T-helper 2 cell treated with Interferon-gamma antibody and Interleukin-4, amounts not matched to agents 5 μg/mL and 100 μg/mL, for 36 hours (primary cell): ENCODE measurements at regions not wholly inside any gene's neighbourhood (a gene's known extent, or its start where the extent isn't known, plus 50 kb on each side); places are given as distances from the start of the nearest gene placed in this dataset.

Experiments
- DNase-seq: peaks from one replicate; pipeline ENCODE4 v3.0.0; 2021; ENCODE audit warnings: low spot score
- H3K27ac Mint-ChIP-seq: one replicate; pipeline ENCODE4 v1.8.0; 2021; ENCODE audit warnings: mild to moderate bottlenecking, mixed read lengths
- H3K27me3 Mint-ChIP-seq: one replicate; pipeline ENCODE4 v1.8.0; 2021; ENCODE audit warnings: low read depth, mixed read lengths
- H3K36me3 Mint-ChIP-seq: one replicate; pipeline ENCODE4 v1.8.0; 2021; ENCODE audit warnings: low read depth, mixed read lengths
- H3K4me1 Mint-ChIP-seq: one replicate; pipeline ENCODE4 v1.8.0; 2021; ENCODE audit warnings: low read depth, mixed read lengths
- H3K4me3 Mint-ChIP-seq: one replicate; pipeline ENCODE4 v1.8.0; 2022; ENCODE audit warnings: mild to moderate bottlenecking, moderate library complexity, mixed read lengths
- H3K9me3 Mint-ChIP-seq: one replicate; pipeline ENCODE4 v1.8.0; 2021; ENCODE audit warnings: mixed read lengths

- H3K27ac Mint-ChIP-seq: no peak overlapping the region
- H3K4me1 Mint-ChIP-seq: no peaks in the 10 kb centered on the region
- peaks cover 3% of the 10 kb centered on the region for H3K9me3 Mint-ChIP-seq
- no peak overlapping the region for H3K4me3 Mint-ChIP-seq
- no peaks in the 10 kb centered on the region for H3K36me3 Mint-ChIP-seq
- DNase-seq: no peak
- no peaks in the 10 kb centered on the region for H3K27me3 Mint-ChIP-seq
Measured at GRCh38 chr4:126572264-126572663, 1060.5 kb upstream of the INTU start.

GRCh38 chr4:126582737-126583136 lies 1050.0 kb upstream of the INTU start:
- peaks cover 26% of the 10 kb centered on the region for H3K9me3 Mint-ChIP-seq
- no peaks in the 10 kb centered on the region for H3K4me1 Mint-ChIP-seq

DNA sequence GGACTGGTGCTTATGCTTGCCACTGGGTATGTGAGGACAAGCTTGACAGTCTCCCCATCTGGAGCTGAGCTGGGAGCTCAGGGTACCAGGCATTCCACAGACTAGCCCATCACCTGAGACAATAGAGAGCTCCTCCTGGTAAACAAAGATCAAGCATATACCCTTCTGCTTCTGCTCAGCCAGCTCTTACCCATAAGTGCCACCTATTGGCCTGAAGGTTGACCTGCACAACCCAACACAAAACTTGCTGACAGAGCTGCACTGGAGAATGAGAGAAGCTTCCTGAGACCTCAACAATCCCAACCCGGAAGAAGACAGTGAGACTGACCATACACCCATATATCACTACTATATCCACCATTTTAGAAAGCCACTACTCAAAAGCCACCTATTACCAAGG lies 1049.2 kb upstream of the INTU start:
- Mint-ChIP-seq H3K27me3 (no peaks in the 10 kb centered on the region), H3K4me1 (no peaks in the 10 kb centered on the region), H3K4me3 (no peak overlapping the region), H3K36me3 (no peaks in the 10 kb centered on the region), H3K9me3 (peaks cover 28% of the 10 kb centered on the region), H3K27ac (no peak overlapping the region)
- DNase-seq: no peak

More at GRCh38 chr4:126582737-126583136, 1050.0 kb upstream of the INTU start:
- Mint-ChIP-seq H3K27ac (no peak overlapping the region), H3K4me3 (no peak overlapping the region), H3K27me3 (no peaks in the 10 kb centered on the region), H3K36me3 (no peaks in the 10 kb centered on the region)
- no peak for DNase-seq

DNA sequence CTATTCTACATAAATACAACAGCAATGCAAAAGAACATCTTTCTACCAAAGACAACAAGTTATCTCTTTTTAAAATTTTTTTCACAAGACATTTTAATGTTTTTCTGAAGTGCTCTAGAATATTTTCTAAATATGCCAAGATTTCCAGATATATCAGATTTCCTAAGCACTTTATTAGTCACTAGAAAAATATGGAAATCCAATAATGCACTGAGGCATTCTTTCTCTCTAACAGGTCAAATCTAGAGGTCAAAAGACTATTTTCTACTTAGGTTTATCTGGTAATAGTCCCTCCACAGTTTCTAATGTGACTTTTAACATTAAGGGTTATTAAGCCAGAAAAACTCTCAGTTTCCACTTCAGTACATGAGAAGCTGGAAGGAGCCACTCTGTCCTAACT lies 1041.2 kb upstream of the INTU start:
- Mint-ChIP-seq H3K36me3 (no peaks in the 10 kb centered on the region), H3K27me3 (no peaks in the 10 kb centered on the region), H3K9me3 (peaks cover 18% of the 10 kb centered on the region), H3K27ac (no peak overlapping the region), H3K4me1 (no peaks in the 10 kb centered on the region), H3K4me3 (no peak overlapping the region)
- no peak for DNase-seq

DNA sequence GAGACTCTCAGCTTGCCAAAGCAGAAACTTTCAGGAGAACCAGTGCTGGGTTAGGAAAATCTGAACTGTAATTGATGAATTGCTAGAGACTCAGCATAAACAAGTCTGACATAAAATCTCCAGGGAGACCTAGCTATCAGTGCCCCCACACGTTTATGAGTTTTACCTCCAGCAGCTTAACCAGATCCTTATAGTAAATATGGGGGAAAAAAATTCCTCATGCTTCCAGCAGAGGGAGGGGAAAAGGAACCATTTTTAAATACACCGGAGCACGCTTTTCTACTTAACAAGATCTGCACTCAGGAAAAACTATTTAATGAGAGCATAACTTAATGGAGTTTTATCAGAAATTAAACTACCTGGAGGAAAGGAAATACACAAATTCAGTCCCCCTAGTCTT lies 1040.7 kb upstream of the INTU start:
- Mint-ChIP-seq H3K27ac (no peak overlapping the region), H3K9me3 (peaks cover 15% of the 10 kb centered on the region), H3K4me3 (no peak overlapping the region), H3K36me3 (no peaks in the 10 kb centered on the region), H3K27me3 (no peaks in the 10 kb centered on the region), H3K4me1 (no peaks in the 10 kb centered on the region)
- no peak for DNase-seq

- Mint-ChIP-seq H3K27me3 (no peaks in the 10 kb centered on the region), H3K27ac (no peak overlapping the region), H3K9me3 (peaks cover 13% of the 10 kb centered on the region), H3K4me1 (no peaks in the 10 kb centered on the region), H3K4me3 (no peak overlapping the region), H3K36me3 (no peaks in the 10 kb centered on the region)
- no peak for DNase-seq
Measured at GRCh38 chr4:126593626-126594025, 1039.1 kb upstream of the INTU start.

DNA sequence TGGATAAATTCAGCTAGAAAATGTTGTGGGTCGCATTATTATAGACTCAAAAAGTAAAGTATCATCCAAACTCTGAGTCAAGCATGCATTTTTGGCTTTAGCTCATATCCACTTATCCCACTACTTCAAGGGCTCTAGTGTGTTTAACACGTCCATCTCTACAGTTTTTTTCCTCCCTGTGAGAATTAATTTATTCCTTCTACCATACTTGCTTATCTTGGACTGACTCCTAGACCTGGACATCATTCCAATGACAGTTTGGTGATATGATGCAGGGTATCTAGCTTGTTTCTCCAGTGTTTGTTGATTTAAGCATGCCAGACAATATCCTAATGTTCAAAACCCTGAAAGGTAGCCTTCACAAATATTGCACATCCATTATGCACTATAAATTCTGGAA lies 1037.1 kb upstream of the INTU start:
- Mint-ChIP-seq H3K36me3 (no peaks in the 10 kb centered on the region), H3K27ac (no peak overlapping the region), H3K4me3 (no peak overlapping the region), H3K27me3 (no peaks in the 10 kb centered on the region), H3K9me3 (peaks cover 4% of the 10 kb centered on the region), H3K4me1 (no peaks in the 10 kb centered on the region)
- DNase-seq: no peak

DNA sequence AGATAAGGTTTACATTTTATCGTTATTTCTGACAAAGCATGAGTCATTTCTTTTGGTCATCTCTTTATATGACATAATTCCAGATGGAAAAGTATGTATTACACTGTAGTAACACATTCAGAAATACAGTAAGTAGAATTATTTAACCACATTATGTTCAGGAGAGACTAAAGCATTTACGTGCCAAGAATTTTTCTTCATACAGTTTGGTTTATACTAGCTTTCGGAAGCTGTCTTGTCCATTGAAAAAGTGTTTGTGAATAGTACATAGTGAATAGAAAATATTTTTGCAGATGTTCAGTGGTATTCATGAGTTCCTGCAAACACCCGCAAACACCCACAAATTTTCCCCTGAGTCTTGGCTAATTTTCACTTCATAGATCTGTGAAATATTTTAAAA lies 1033.0 kb upstream of the INTU start:
- no peaks in the 10 kb centered on the region for H3K9me3 Mint-ChIP-seq
- DNase-seq: no peak
- no peaks in the 10 kb centered on the region for H3K4me1 Mint-ChIP-seq
- H3K27ac Mint-ChIP-seq: no peak overlapping the region
- H3K4me3 Mint-ChIP-seq: no peak overlapping the region
- H3K36me3 Mint-ChIP-seq: no peaks in the 10 kb centered on the region
- no peaks in the 10 kb centered on the region for H3K27me3 Mint-ChIP-seq

GRCh38 chr4:126603210-126603609 lies 1029.5 kb upstream of the INTU start:
- no peaks in the 10 kb centered on the region for H3K27me3 Mint-ChIP-seq
- H3K36me3 Mint-ChIP-seq: no peaks in the 10 kb centered on the region
- no peaks in the 10 kb centered on the region for H3K9me3 Mint-ChIP-seq
- H3K27ac Mint-ChIP-seq: no peak overlapping the region
- H3K4me1 Mint-ChIP-seq: no peaks in the 10 kb centered on the region
- no peak overlapping the region for H3K4me3 Mint-ChIP-seq
- no peak for DNase-seq

- no peak for DNase-seq
- Mint-ChIP-seq H3K27ac (no peak overlapping the region), H3K4me3 (no peak overlapping the region), H3K27me3 (no peaks in the 10 kb centered on the region), H3K36me3 (no peaks in the 10 kb centered on the region), H3K9me3 (no peaks in the 10 kb centered on the region), H3K4me1 (no peaks in the 10 kb centered on the region)
Measured at GRCh38 chr4:126603825-126604224, 1028.9 kb upstream of the INTU start.

DNA sequence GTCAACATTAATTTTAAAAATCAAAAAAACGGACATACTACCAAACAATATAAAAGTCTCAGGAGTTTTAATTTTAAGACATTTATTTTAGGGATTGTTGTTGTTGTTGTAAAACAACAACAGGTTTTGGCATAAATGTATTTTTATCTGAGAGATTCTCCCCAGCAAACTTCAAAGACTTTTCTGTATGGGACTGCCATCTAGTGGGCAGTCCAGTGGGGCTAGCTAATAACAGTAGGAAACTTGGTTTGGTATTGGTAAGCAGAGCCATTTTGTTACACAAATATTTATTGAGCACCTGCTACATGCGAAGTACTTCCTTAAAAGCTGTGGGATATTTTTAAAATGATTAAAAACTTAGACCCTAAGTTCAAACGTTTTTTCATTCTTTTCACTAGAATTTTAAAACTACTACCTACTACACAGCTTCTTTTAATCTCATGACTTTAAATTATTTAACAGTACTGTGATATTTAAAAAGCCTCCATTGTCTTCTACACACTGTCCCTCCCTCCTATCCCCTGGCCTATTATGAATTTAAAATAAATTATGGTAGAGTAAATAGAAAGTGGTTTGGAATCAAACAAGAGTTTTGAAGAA lies 1028.4 kb upstream of the INTU start:
- no peaks in the 10 kb centered on the region for H3K27me3 Mint-ChIP-seq

DNA sequence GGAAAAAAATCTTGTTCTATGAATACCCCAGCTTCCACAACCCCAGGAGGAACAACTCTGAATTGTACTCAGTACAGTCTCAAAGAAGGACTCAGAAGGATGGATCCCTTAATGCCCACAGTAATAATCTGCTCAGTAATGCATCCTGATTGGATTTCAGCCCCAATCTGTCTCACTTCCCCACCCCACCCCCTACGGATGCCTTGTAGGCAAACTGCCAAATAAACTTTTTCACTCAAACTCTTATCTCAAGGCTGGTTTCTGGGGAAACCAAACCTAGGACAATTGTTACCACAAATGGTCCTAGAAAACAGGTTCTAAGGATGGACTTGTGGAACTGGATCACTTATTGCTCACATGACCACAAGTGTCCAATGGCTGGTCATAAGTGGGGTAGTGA lies 1021.8 kb upstream of the INTU start:
- Mint-ChIP-seq H3K9me3 (peaks cover 3% of the 10 kb centered on the region), H3K4me3 (no peak overlapping the region), H3K36me3 (no peaks in the 10 kb centered on the region), H3K27ac (no peak overlapping the region), H3K27me3 (no peaks in the 10 kb centered on the region), H3K4me1 (no peaks in the 10 kb centered on the region)
- no peak for DNase-seq

More for the DNA sequence above, 1028.4 kb upstream of the INTU start:
- no peaks in the 10 kb centered on the region for H3K9me3 Mint-ChIP-seq
- no peak overlapping the region for H3K27ac Mint-ChIP-seq
- no peaks in the 10 kb centered on the region for H3K36me3 Mint-ChIP-seq
- H3K4me3 Mint-ChIP-seq: no peak overlapping the region
- DNase-seq: no peak
- no peaks in the 10 kb centered on the region for H3K4me1 Mint-ChIP-seq

GRCh38 chr4:126611900-126612299 lies 1020.9 kb upstream of the INTU start:
- peaks cover 9% of the 10 kb centered on the region for H3K9me3 Mint-ChIP-seq
- no peaks in the 10 kb centered on the region for H3K27me3 Mint-ChIP-seq
- no peak overlapping the region for H3K4me3 Mint-ChIP-seq

GRCh38 chr4:126614356-126614855 lies 1018.4 kb upstream of the INTU start:
- Mint-ChIP-seq H3K9me3 (peaks cover 17% of the 10 kb centered on the region), H3K27ac (no peak overlapping the region), H3K4me1 (no peaks in the 10 kb centered on the region), H3K27me3 (no peaks in the 10 kb centered on the region), H3K4me3 (no peak overlapping the region), H3K36me3 (no peaks in the 10 kb centered on the region)
- no peak for DNase-seq

More at GRCh38 chr4:126611900-126612299, 1020.9 kb upstream of the INTU start:
- Mint-ChIP-seq H3K27ac (no peak overlapping the region), H3K36me3 (no peaks in the 10 kb centered on the region), H3K4me1 (no peaks in the 10 kb centered on the region)
- DNase-seq: no peak

- Mint-ChIP-seq H3K27me3 (no peaks in the 10 kb centered on the region), H3K4me1 (no peaks in the 10 kb centered on the region), H3K4me3 (no peak overlapping the region), H3K9me3 (peaks cover 27% of the 10 kb centered on the region), H3K36me3 (no peaks in the 10 kb centered on the region), H3K27ac (no peak overlapping the region)
- no peak for DNase-seq
Measured at GRCh38 chr4:126616795-126617194, 1016.0 kb upstream of the INTU start.
